ENCODE measurements at regions not wholly inside any gene's neighbourhood (a gene's known extent, or its start where the extent isn't known, plus 50 kb on each side); places are given as distances from the start of the nearest gene placed in this dataset.
"Not testable (repeated sequence)": the region's sequence is repeated elsewhere in the genome, so short reads cannot be mapped to it uniquely, and the experiment has no call there.

DNA sequence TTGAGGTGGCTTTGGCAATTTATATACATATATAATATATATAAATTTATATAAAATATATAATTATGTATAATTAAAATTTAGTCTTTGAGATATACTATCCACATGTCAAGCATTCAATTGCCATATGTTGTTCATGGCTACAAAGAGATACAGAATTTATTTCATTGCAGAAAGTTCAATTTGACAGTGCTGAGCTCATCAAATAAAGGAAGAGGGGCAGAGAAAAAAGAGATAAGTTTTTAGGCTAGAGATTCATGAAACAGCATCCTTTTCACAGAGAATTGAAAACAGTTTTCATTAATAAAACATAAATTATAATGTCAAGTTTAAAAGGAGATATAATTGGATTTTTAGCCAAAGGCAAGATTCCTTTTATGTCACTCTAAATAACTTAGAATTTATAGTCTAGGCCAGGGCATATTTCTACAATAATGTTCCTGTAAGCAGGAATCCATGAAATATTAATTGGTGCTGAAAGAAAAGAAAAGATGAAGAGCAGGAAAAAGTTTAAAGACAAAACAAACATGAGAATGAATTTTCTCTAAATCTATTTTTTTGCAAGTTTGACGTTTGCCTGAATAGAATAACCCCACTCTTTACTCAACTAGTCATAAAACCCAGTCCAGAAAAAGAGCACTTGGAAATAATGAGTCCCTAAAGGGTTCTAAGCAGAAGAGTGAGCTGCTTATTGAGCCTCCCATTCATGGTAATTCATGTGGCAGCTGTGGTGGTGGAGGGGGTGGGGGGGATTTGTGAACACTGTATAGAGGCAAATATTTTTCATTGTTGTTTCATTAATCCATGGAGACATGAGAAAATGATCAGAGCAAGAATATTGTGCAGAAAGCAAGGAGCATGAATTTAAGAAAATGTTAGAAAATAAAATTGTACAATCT, 1279.5 kb downstream of the CDH12 start:
- no peak for TF ChIP-seq POLR2A (IDR thresholded peaks at IDR 0.05; ENCODE audit: low read depth, low read length)
- no peak for DNase-seq (ENCODE audit: insufficient read length, low spot score)
- no peak for FAIRE-seq

DNA sequence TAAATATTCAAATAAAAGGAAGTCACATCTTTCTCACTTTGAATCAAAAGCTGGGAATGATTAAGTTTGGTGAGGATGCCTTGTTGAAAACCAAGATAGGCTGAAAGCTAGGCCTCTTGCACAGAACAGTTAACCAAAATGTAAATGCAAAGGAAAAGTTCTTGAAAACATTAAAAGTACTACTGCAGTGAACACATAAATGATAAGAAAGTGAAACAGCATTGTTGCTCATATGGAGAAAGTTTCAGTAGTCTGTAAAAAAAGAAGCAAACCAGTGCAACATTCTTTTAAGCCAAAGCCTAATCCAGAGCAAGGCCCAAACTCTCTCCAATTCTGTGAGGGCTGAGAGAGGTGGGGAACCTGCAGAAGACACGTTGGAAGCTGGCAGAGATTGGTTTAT, 1281.9 kb downstream of the CDH12 start:
- not testable (repeated sequence) for FAIRE-seq; DNase-seq (ENCODE audit: insufficient read length, low spot score)

GRCh38 chr5:21559109-21559508, 1294.0 kb downstream of the CDH12 start:
- DNase-seq (ENCODE audit: insufficient read length, low spot score), result not testable (repeated sequence)
- peak; percentile 99 for FAIRE-seq

DNA sequence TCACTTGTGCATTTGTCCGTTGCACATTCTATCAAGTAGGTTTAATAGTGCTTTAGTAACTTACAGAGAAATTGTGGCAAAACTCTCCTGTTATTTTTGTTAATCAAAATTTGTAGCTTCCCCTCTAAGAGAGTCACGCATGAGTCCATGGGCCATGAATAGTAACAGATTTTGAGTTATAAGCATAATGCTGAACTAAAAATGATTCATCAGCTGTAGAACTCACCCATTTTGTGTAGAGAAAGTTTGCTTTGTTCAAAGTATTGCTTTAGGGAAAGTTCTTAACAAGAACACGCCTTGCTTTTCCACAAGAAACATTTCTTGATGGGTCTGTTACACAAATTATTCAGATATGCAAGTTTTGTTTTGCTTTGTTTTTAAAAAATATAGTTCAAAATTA, 1300.9 kb downstream of the CDH12 start:
- not testable (repeated sequence) for DNase-seq (ENCODE audit: insufficient read length, low spot score)
- FAIRE-seq, result peak; percentile 95

DNA sequence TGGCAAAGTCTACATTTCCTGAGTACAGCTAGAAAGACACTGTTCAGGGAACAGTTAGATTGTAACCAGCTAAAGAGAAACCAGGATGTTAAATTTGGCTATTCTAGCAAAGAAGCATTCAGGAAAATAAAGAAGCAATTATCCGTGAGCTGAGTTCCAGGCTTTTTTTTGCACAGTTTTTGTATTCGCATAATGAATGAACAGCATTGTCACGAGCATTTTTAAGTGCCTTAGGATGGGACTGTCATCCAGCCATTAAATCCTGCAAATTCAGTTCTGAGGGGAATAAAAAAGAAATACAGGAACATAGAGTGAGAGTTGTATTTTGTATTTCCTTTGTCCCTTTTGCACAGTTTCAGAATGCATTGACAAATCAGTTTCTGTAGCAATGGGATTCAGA, 1302.2 kb downstream of the CDH12 start:
- DNase-seq (ENCODE audit: insufficient read length, low spot score), result not testable (repeated sequence)
- peak; percentile 6 for FAIRE-seq

- FAIRE-seq; DNase-seq (ENCODE audit: insufficient read length, low spot score): not testable (repeated sequence)
Observed at GRCh38 chr5:21547656-21548055, 1305.5 kb downstream of the CDH12 start.

DNA sequence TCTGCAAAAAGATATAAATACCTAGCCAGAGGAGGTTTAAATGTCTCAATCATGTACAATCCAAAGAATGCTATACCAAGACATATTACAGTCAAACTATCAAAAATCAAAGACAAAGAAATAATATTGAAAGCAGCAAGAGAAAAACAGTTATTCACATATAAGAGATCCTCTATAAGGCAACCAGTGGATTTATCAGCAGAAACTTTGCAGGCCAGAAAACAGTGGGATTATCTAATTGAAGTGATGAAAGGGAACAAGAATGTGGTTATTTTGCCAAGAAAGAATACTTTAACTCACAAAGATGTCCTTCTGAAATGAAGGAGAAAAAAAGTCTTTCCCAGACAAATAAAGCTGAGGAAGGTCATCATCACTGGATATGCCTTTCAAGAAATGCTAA, 1318.0 kb downstream of the CDH12 start:
- not testable (repeated sequence) for DNase-seq (ENCODE audit: insufficient read length, low spot score)
- FAIRE-seq, result peak; percentile 86

DNA sequence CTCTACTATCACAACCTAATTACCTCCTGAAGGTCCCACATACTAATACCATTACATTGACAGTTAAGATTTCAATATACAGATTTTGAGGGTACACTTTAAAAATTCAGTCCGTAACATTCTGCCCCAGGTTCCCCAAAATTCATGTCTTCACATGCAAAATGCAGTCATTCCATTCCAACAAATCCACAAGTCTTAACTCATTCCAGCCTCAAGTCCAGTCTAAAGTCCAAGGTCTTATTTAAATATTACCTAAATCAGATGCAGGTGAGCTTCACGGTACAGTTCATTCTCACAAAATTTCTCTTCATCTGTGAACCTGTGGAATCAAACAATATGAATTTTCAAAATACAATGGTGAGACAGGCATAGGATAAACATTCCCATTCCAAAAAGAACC, 1332.0 kb downstream of the CDH12 start:
- DNase-seq (ENCODE audit: insufficient read length, low spot score); FAIRE-seq: not testable (repeated sequence)

DNA sequence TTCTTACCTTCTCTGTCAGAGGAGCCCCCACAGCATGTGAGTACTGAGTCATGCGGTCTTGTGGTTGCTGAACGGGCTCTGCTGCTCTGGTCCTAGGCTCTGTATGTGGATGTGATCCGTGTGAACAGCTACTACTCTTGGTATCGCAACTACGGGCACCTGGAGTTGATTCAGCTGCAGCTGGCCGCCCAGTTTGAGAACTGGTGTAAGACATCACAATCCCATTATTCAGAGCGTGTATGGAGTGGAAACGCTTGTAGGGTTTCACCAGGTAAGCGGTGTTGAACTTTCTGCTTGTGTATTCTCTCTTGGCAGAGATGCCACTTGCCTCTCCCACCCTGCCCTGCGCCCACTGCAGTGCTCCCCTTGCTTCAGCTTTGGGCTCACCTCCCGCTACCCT, 1356.2 kb downstream of the CDH12 start:
- FAIRE-seq; DNase-seq (ENCODE audit: insufficient read length, low spot score): not testable (repeated sequence)

- DNase-seq (ENCODE audit: insufficient read length, low spot score); FAIRE-seq: not testable (repeated sequence)
Observed at GRCh38 chr5:21496056-21496455, 1357.1 kb downstream of the CDH12 start.

- FAIRE-seq; DNase-seq (ENCODE audit: insufficient read length, low spot score): not testable (repeated sequence)
Observed at GRCh38 chr5:21495235-21495634, 1357.9 kb downstream of the CDH12 start.

DNA sequence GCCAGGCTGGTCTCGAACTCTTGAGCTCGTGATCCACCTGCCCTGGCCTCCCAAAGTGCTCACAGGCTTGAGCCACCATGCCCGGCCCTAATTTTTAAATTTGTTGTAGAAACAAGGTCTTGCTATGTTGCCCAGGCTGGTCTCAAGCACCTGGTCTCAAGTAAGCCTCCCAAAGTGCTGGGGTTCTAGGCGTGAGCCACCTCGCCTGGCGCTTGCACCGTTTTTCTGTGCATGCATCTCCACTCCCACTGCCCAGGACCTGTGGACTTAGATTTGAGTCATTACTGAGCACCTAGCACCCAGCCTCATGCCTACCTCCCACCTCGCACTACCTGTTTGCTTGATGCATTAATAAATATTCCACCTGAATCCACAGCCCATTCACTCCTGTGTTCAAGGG, 1359.1 kb downstream of the CDH12 start:
- not testable (repeated sequence) for DNase-seq (ENCODE audit: insufficient read length, low spot score); FAIRE-seq

DNA sequence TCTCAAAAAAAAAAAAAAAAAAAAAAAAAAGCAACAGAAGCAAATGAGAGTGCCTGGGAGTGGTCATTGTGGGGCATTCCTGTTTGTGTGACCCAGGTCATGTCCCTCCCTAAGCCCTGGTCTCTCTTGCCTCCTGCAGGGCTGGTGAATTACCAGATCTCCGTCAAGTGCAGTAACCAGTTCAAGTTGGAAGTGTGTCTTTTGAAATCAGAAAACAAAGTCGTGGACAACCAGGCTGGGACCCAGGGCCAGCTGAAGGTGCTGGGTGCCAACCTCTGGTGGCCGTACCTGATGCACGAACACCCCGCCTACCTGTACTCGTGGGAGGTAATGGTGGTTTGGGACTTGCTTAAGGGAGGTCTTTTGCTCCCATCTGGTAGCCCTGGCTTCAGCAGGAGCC, 1362.0 kb downstream of the CDH12 start:
- FAIRE-seq; DNase-seq (ENCODE audit: insufficient read length, low spot score): not testable (repeated sequence)

- FAIRE-seq; DNase-seq (ENCODE audit: insufficient read length, low spot score): not testable (repeated sequence)
Observed at GRCh38 chr5:21488828-21489227, 1364.3 kb downstream of the CDH12 start.

- not testable (repeated sequence) for FAIRE-seq; DNase-seq (ENCODE audit: insufficient read length, low spot score)
Observed at GRCh38 chr5:21485458-21486000, 1367.6 kb downstream of the CDH12 start.

- not testable (repeated sequence) for DNase-seq (ENCODE audit: insufficient read length, low spot score); FAIRE-seq
Observed at GRCh38 chr5:21484498-21484889, 1368.7 kb downstream of the CDH12 start.

- DNase-seq (ENCODE audit: insufficient read length, low spot score); FAIRE-seq: not testable (repeated sequence)
Observed at GRCh38 chr5:21483790-21484497, 1369.2 kb downstream of the CDH12 start.

GRCh38 chr5:21482983-21483650, 1370.0 kb downstream of the CDH12 start:
- not testable (repeated sequence) for FAIRE-seq; DNase-seq (ENCODE audit: insufficient read length, low spot score)

- not testable (repeated sequence) for FAIRE-seq; DNase-seq (ENCODE audit: insufficient read length, low spot score)
Observed at GRCh38 chr5:21482522-21482921, 1370.6 kb downstream of the CDH12 start.
